CD14-positive monocyte (primary cell): ENCODE measurements at regions not wholly inside any gene's neighbourhood (a gene's known extent, or its start where the extent isn't known, plus 50 kb on each side); places are given as distances from the start of the nearest gene placed in this dataset.

Experiments used
- DNase-seq, 3 donors: peaks; one replicate each; pipeline ENCODE4 v3.0.0-alpha.2; 2011 to 2022
- H2AFZ ChIP-seq: 2 replicates; pipeline ENCODE4 v1.6.0; 2012; ENCODE audit warnings: mild to moderate bottlenecking, low read depth, low read length, inconsistent platforms; ENCODE audit not compliant: insufficient read depth, poor library complexity, severe bottlenecking
- H3K27ac ChIP-seq, 2 donors: 1 replicate in 1 of 2; 2 replicates in 1 of 2; pipeline ENCODE4 v1.5.1; 2012 to 2013; ENCODE audit warnings: low read length in 2 of 2, control low read depth in 1 of 2, inconsistent platforms in 1 of 2, low read depth in 1 of 2, mild to moderate bottlenecking in 1 of 2
- H3K27me3 ChIP-seq, 2 donors: one replicate each; pipeline versions ENCODE4 v1.6.0 to v1.6.1; 2011 to 2013; ENCODE audit warnings: low read length in 2 of 2; ENCODE audit not compliant: control insufficient read depth in 2 of 2, insufficient read depth in 2 of 2
- H3K36me3 ChIP-seq, 2 donors: replicated peaks in 1 of 2; 1 replicate in 1 of 2; 2 replicates in 1 of 2; pipeline versions ENCODE4 v1.5.1 to v1.6.1; 2012 to 2013; ENCODE audit warnings: low read length in 2 of 2, control low read depth in 1 of 2, inconsistent platforms in 1 of 2, mild to moderate bottlenecking in 1 of 2; ENCODE audit not compliant: insufficient read depth in 2 of 2, control insufficient read depth in 1 of 2
- H3K4me1 ChIP-seq, 2 donors: 1 replicate in 1 of 2; 2 replicates in 1 of 2; pipeline versions ENCODE4 v1.5.1 to v1.6.1; 2012 to 2013; ENCODE audit warnings: low read length in 2 of 2, control low read depth in 1 of 2, inconsistent platforms in 1 of 2, mild to moderate bottlenecking in 1 of 2, moderate library complexity in 1 of 2; ENCODE audit not compliant: insufficient read depth in 2 of 2, control insufficient read depth in 1 of 2
- H3K4me2 ChIP-seq: replicated peaks from 2 replicates; pipeline ENCODE3; 2012; ENCODE audit warnings: low read length, moderate library complexity, mild to moderate bottlenecking; ENCODE audit not compliant: poor library complexity, severe bottlenecking; ENCODE audit errors: extremely low read depth
- H3K4me3 ChIP-seq, 3 experiments: fragments of 200-600 bp in 1 of 3; sonication (generic) in 1 of 3; replicated peaks in 1 of 3; 1 replicate in 2 of 3; 2 replicates in 1 of 3; pipeline ENCODE4 v1.5.1; 2011 to 2013; ENCODE audit warnings: low read length in 3 of 3, mild to moderate bottlenecking in 3 of 3, control low read depth in 2 of 3, low read depth in 2 of 3, inconsistent platforms in 1 of 3, moderate library complexity in 1 of 3
- H3K79me2 ChIP-seq: 2 replicates; pipeline ENCODE4 v1.6.0; 2012; ENCODE audit warnings: mild to moderate bottlenecking, control low read depth, inconsistent platforms, low read length, moderate library complexity; ENCODE audit not compliant: insufficient read depth
- H3K9ac ChIP-seq: 2 replicates; pipeline ENCODE4 v1.6.0; 2017; ENCODE audit warnings: low read length, mild to moderate bottlenecking; ENCODE audit not compliant: insufficient read depth, poor library complexity, severe bottlenecking
- H3K9me3 ChIP-seq, 2 donors: replicated peaks in 1 of 2; 1 replicate in 1 of 2; 2 replicates in 1 of 2; pipeline versions ENCODE4 v1.5.1 to v1.6.1; 2012 to 2013; ENCODE audit warnings: low read length in 2 of 2, control low read depth in 1 of 2; ENCODE audit not compliant: control insufficient read depth in 1 of 2, insufficient read depth in 1 of 2
- H4K20me1 ChIP-seq: 2 replicates; pipeline ENCODE4 v1.6.0; 2012; ENCODE audit warnings: mild to moderate bottlenecking, low read length, control low read depth, moderate library complexity; ENCODE audit not compliant: insufficient read depth
- H3K27ac Mint-ChIP-seq, 7 donors: one replicate each; pipeline ENCODE4 v1.8.0; 2020; ENCODE audit warnings: mild to moderate bottlenecking in 7 of 7, mixed read lengths in 7 of 7, moderate library complexity in 6 of 7, inconsistent platforms in 2 of 7
- H3K27me3 Mint-ChIP-seq, 3 donors: one replicate each; pipeline ENCODE4 v1.8.0; 2021 to 2022; ENCODE audit warnings: low read depth in 3 of 3, mild to moderate bottlenecking in 3 of 3, mixed read lengths in 3 of 3, moderate library complexity in 3 of 3, inconsistent platforms in 1 of 3
- H3K36me3 Mint-ChIP-seq, 2 donors: one replicate each; pipeline ENCODE4 v1.8.0; 2020; ENCODE audit warnings: mixed read lengths in 2 of 2, inconsistent platforms in 1 of 2, mild to moderate bottlenecking in 1 of 2
- H3K4me1 Mint-ChIP-seq: one replicate; pipeline ENCODE4 v1.8.0; 2020; ENCODE audit warnings: mild to moderate bottlenecking, mixed read lengths
- H3K4me3 Mint-ChIP-seq, 2 donors: one replicate each; pipeline ENCODE4 v1.8.0; 2020; ENCODE audit warnings: mild to moderate bottlenecking in 2 of 2, mixed read lengths in 2 of 2, moderate library complexity in 1 of 2
- H3K9me3 Mint-ChIP-seq, 7 donors: one replicate each; pipeline ENCODE4 v1.8.0; 2020 to 2022; ENCODE audit warnings: mixed read lengths in 7 of 7, mild to moderate bottlenecking in 6 of 7, moderate library complexity in 6 of 7, inconsistent platforms in 2 of 7
- CTCF ChIP-seq: fragments of 200-600 bp; IDR thresholded peaks from one replicate; pipeline ENCODE4 v1.8.0; 2022; ENCODE audit warnings: antibody characterized with exemption, mild to moderate bottlenecking
- WGBS: methylation state at CpG from one replicate; pipeline ENCODE4 v1.1.5; 2013; ENCODE audit warnings: missing lambda C conversion rate; ENCODE audit not compliant: insufficient coverage; 5-methylcytosine and 5-hydroxymethylcytosine counted together
- intact Hi-C, 2 donors: fragments of 100-400 bp; cut with micrococcal nuclease; formaldehyde crosslinking; loops; one replicate each; pipeline versions ENCODE4 v1.15.0 to v1.15.1; 2023

GRCh38 chr1:4172644-4173599, 272.9 kb upstream of the C1orf174 start:
- peaks cover 0 to 3% (median 0%) of the 10 kb centered on the region in 7 donors for H3K9me3 Mint-ChIP-seq
- H3K4me3 ChIP-seq, result no peak overlapping the region
- H3K79me2 ChIP-seq, result no peaks in the 10 kb centered on the region
- no peak overlapping the region for H3K27ac Mint-ChIP-seq
- 55% methylated on average over 14 of the region's 16 CpGs for WGBS
- intact Hi-C loops, result no loop called here
- no peak overlapping the region for H3K4me3 Mint-ChIP-seq
- H3K4me1 ChIP-seq, result no peaks in the 10 kb centered on the region
- H3K27me3 ChIP-seq, result no peaks in the 10 kb centered on the region
- no peaks in the 10 kb centered on the region for H3K9me3 ChIP-seq
- no peaks in the 10 kb centered on the region for H3K36me3 ChIP-seq
- no peak overlapping the region for H3K27ac ChIP-seq
- H3K36me3 Mint-ChIP-seq, result no peaks in the 10 kb centered on the region
- no peak for TF ChIP-seq CTCF
- no peaks in the 10 kb centered on the region for H3K4me1 Mint-ChIP-seq
- no peak overlapping the region for H2AFZ ChIP-seq
- DNase-seq, result no peak
- H3K27me3 Mint-ChIP-seq, result peaks cover 2 to 5% (median 4%) of the 10 kb centered on the region in 3 donors
- no peak overlapping the region for H3K9ac ChIP-seq
- no peak overlapping the region for H3K4me2 ChIP-seq
- no peaks in the 10 kb centered on the region for H4K20me1 ChIP-seq

- no peak overlapping the region for H3K4me3 Mint-ChIP-seq
Measured at GRCh38 chr1:4173731-4174130, 273.7 kb upstream of the C1orf174 start.

More at GRCh38 chr1:4173731-4174130, 273.7 kb upstream of the C1orf174 start:
- H3K36me3 Mint-ChIP-seq, result no peaks in the 10 kb centered on the region
- intact Hi-C loops, result no loop called here
- Histone ChIP-seq H3K27ac (no peak overlapping the region), H2AFZ (no peak overlapping the region), H3K9me3 (no peaks in the 10 kb centered on the region), H3K4me2 (no peak overlapping the region), H3K79me2 (no peaks in the 10 kb centered on the region), H3K9ac (no peak overlapping the region), H4K20me1 (no peaks in the 10 kb centered on the region), H3K36me3 (no peaks in the 10 kb centered on the region), H3K27me3 (no peaks in the 10 kb centered on the region), H3K4me1 (no peaks in the 10 kb centered on the region), H3K4me3 (no peak overlapping the region)
- WGBS, result 76% methylated on average over 9 of the region's 9 CpGs
- peaks cover 2 to 5% (median 4%) of the 10 kb centered on the region in 3 donors for H3K27me3 Mint-ChIP-seq
- no peaks in the 10 kb centered on the region for H3K4me1 Mint-ChIP-seq
- H3K27ac Mint-ChIP-seq, result no peak overlapping the region
- no peak for DNase-seq
- H3K9me3 Mint-ChIP-seq, result peaks cover 0 to 3% (median 0%) of the 10 kb centered on the region in 7 donors
- TF ChIP-seq CTCF, result no peak
